OCI-LY3 (cell line): ENCODE measurements at regions not wholly inside any gene's neighbourhood (a gene's known extent, or its start where the extent isn't known, plus 50 kb on each side); places are given as distances from the start of the nearest gene placed in this dataset.

Source experiments
- CTCF ChIP-seq: fragments of 200-600, 300-600 bp; sonication (generic); IDR thresholded peaks from 2 replicates; pipeline ENCODE4 v1.5.1; 2014; ENCODE audit warnings: antibody characterized with exemption, low read length, low read depth
- EZH2phosphoT487 ChIP-seq: fragments of 200-600 bp; shearing (Covaris generic); IDR thresholded peaks from 2 replicates; pipeline ENCODE4 v1.6.1; 2018; ENCODE audit warnings: antibody characterized with exemption, mixed run types, low read depth

GRCh38 chr4:52164116-52164515 is 113.0 kb downstream of the SPATA18 start:
- TF ChIP-seq CTCF: no peak
- TF ChIP-seq EZH2phosphoT487: no peak
